ENCODE measurements at regions not wholly inside any gene's neighbourhood (a gene's known extent, or its start where the extent isn't known, plus 50 kb on each side); places are given as distances from the start of the nearest gene placed in this dataset.

DNA sequence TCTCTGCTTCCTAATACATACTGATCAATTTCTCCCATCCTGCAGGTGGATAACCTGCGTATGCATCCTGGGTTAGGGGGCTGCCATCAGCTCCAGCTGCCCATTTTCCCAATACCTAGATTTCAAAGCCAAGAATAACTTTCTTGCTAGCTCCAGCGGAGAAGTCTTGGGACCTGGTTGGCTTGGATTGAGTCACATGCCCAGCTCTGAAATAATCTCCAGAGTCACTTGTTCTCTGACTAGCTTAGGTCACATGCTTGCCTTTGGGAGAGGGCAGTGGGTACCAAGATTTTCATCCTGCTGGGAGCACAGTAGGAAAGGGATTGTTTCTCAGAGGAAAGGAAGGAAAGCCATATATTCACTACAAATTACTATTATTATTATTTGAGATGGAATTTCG lies 70.0 kb upstream of the ELAC2 start:
- TF ChIP-seq, protein P1, sequence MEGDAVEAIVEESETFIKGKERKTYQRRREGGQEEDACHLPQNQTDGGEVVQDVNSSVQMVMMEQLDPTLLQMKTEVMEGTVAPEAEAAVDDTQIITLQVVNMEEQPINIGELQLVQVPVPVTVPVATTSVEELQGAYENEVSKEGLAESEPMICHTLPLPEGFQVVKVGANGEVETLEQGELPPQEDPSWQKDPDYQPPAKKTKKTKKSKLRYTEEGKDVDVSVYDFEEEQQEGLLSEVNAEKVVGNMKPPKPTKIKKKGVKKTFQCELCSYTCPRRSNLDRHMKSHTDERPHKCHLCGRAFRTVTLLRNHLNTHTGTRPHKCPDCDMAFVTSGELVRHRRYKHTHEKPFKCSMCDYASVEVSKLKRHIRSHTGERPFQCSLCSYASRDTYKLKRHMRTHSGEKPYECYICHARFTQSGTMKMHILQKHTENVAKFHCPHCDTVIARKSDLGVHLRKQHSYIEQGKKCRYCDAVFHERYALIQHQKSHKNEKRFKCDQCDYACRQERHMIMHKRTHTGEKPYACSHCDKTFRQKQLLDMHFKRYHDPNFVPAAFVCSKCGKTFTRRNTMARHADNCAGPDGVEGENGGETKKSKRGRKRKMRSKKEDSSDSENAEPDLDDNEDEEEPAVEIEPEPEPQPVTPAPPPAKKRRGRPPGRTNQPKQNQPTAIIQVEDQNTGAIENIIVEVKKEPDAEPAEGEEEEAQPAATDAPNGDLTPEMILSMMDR (IDR thresholded peaks at IDR 0.05) = no peak
- TF ChIP-seq ZFX (IDR thresholded peaks at IDR 0.05; ENCODE audit: borderline replicate concordance) = no peak
